Right renal cortex interstitium (tissue), 3 donors: ENCODE measurements at regions not wholly inside any gene's neighbourhood (a gene's known extent, or its start where the extent isn't known, plus 50 kb on each side); places are given as distances from the start of the nearest gene placed in this dataset.

Source experiments
- DNase-seq, 3 donors: peaks; one replicate each; pipeline ENCODE4 v3.0.0-alpha.2; 2013; ENCODE audit warnings: low read depth in 3 of 3, low spot score in 2 of 3

DNA sequence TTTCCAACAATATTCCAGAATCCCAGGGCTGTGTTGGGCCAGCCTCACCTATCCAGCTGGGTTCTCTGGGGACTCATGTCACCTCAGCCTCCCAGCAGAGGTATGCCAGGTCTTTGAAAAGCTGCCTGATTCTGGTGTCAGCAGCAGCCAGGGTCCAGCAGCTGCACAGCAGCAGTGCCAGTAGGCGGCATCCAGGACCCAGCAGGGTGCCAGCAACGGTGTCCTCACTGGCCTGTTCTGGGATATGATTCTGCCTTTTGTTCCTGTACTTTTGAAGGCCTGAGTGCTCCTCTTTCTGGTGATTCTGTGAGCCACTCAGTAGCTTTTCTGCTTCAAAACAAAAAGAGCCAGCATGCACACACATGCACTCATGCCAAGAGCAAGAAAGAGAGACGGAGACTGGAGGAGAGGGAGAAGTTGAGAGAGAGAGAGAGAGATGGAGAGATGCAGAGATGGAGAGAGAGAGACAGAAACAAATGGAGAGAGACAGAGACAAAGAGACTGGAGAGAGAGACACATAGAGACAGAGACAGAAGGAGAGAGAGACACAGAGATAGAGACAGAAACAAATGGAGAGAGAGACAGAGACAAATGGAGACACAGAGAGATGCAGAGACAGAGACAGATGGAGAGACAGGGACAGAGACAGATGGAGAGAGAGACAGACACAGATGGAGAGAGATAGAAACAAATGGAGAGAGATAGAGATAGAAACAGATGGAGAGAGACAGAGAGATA, 205.7 kb downstream of the UACA start:
- DNase-seq, result no peak

DNA sequence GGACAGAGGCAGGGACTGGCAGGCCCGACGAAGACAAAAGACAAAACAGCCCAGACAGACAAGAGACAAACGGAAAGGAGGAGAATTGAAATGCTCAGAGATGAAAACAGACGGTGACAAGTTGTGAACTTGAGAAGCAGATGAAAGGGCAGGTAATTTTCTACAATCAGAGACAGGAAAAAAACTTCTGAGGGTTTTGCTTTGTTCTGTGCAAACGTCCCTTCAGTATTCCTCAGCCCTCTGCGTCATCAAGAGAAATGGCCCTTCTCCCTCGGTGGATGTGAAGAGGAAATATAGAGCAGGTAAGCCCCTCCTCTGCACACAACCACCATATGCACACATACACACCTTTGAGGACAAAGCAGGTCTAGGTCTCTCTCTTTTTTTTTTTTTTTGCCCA, 206.6 kb downstream of the UACA start:
- DNase-seq, result no peak

DNA sequence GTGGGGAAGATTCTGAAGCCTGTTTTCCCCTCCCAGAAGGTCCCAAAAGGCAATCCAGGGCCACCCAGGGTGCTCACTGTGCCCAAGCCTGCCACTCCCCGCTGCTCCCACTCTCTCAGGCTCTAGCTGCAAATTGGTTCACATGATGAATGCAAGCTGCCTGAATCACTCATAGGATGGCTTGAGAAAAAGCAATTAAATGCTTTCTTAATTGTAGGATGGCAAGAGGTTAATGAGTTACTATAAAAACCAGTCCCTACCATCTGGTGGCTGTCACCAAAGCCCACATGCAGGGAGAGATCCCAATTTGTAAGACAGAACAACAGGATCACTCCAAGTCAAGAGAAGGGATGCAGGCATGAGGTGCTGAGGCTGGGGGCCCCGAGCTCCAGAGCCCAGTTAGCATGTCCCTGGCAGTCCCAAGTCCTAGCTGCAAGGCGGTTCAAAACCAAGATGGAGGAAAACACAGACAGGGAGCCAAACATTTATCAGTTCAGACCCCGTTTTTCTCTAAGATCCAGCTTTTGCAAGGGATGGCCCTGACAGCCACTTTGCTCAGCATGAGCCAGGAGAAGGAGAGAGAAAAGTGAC, 207.1 kb downstream of the UACA start:
- no peak for DNase-seq

DNA sequence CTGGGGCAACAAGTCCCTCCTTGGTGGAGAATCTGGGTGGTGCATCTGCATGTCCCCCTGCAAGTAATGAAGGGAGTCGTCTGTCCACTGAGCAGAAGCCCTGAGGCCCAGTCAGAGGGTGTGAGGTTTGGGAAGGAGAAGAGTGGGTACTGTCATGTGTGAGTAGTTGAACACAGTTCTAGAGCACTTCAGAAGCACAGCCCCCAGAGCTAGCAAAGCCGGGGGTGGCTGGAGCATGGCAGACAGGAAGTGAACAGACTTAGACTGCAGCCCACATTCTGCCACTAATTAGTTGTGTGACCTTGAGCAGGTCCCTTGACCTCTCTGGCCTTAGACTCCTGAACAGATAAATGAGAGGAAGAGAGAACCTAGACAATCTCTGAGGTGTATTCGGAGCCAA, 207.6 kb downstream of the UACA start:
- DNase-seq, result no peak

DNA sequence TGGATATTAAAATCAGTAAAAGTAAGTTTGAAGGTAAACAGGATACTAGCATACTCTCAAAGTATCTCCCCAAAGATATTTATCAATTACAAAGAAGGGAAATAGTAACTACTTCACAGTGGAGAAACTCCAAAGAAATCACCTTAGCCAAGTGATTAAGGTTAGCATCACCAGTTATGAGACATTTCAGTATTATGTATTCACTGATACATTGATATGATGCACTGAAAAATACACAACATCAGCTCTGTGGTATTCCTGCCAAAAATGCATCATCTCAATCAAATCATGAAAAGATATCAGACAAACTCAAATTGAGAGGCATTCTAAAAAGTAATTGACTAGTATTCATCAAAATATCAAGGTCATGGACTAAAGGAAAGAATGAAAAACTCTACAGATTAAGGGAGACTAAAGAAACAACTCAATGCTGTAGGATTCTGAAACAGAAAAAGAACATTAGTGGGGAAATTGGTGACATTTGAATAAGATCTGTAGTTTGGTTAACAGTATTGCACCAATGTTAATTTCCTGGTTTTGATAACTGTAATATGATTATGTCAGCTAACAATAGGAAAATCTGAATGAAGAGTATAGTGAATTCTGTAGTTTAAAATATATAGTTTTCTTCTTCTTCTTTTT, 215.4 kb downstream of the UACA start:
- no peak for DNase-seq

DNA sequence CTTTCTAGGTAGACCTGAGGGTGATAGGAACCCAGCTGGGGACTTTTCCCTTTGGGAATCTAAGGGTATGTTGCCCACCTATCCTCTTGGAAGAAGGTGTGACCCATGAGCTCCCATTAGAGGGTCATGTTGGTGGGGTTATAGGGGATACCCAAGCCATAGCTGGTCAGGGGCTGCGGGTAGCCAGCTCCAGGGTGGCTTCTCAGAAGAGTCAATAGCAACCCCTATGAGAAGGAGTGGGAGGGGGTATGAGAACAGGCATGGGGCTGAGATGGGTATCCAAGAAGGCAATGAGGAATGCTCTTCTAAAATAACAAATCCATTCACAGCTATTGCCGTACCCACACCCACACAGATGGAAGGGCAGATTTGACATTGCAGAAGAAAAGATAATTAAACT, 217.8 kb downstream of the UACA start:
- DNase-seq, result no peak

DNA sequence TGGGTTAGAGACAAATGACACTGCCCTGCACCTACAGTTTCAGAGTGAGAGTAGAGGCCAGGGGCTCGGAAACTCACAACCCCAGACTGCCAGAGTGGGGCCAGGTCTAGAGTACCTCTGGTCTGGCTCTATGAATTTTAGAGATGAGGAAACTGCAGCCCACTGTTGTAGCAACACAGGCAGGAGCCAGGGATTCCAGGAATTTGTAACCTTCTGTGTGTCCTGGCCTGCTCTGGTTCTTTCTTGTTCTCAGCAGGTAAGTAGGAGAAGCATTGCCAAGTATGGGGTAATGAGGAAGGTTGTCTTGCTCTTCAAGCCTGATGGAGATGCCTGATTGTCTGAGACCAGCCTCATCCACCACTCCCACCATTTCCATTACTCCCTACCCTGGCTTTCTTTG, 221.8 kb downstream of the UACA start:
- DNase-seq, result no peak

DNA sequence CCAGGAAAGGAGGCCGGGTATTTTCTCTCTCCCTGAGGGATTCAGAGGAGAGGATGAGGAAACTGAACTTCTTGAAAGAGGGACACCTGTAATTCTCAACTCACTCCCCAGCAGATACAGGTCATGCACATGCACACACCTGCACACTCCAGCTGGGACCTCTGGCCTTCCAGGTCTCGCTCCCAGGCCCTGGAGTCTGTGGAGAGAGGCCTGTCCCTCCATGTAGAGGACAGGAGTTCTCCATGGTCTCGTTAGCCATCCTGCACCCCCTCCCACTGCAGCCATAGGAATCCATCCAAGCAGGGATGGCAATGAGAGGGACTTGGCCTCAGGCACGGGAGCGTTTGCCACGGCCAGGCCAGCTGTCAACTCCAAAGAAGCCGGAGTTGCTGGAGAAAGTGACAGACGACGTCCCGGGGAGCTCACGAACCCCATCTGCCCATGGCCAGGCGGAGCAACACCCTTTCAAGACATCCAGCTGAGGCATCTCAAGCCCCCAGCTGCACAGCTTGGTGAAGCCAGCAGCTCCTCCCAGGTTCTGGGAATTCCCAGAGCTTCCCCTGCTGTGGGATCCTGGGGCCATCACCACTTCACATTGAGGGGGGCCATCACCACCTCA, 223.3 kb downstream of the UACA start:
- no peak for DNase-seq

DNA sequence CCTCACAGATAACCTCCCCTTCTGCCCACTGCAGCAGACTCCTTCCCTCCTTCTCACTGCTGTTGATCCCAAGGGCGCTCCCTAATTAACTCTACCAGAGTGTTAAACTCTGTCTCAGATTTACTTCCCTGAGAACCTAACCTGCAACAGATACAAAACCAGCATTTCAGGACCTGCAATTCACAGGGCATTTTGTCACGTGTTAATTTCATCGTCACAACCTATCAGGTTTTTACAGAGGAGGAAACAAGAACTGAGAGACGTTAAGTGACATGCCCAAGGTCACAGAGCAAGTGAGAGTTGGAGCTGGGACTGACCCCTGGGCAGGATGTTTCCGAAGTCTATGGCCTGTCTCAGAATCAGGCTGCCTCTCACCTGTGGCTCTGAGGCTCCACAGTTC, 223.9 kb downstream of the UACA start:
- no peak for DNase-seq

DNA sequence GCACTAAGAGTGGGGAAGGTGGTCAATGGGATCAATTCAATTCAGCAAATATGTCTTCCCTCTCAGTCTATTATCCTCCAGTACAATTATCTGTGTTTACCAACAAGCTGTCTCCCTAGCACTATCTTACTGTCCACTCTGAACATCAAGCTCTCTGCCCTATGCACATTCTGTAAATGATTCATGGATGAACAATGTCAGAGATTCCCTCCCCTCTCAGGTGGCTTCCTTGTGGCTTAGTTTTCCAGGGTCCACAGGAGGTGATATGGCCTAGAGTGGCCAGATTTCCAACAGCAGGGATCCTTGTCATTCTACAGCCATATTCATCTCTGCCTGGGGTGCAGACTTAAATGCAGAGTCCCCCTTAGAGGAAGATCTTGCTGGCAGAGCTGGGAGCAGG, 225.1 kb downstream of the UACA start:
- DNase-seq, result no peak

DNA sequence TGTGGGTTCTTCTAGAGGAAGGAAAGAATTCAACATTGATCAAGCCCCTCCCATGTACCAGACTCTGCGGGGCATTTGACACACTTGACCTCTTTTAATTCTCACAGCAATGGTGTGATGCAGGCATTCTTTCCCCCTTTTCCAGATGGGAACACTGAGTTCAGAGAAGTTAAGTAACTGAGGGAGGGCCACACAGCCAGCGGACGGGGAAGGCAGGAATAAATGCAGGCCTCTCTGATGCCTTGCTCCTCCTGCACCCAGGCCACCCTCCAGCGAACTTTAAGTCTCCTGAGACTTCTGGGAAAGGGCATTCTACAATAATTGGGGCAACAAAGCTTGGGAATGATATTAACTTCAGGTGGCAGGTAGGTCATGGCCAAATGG, 227.4 kb downstream of the UACA start:
- DNase-seq, result no peak

DNA sequence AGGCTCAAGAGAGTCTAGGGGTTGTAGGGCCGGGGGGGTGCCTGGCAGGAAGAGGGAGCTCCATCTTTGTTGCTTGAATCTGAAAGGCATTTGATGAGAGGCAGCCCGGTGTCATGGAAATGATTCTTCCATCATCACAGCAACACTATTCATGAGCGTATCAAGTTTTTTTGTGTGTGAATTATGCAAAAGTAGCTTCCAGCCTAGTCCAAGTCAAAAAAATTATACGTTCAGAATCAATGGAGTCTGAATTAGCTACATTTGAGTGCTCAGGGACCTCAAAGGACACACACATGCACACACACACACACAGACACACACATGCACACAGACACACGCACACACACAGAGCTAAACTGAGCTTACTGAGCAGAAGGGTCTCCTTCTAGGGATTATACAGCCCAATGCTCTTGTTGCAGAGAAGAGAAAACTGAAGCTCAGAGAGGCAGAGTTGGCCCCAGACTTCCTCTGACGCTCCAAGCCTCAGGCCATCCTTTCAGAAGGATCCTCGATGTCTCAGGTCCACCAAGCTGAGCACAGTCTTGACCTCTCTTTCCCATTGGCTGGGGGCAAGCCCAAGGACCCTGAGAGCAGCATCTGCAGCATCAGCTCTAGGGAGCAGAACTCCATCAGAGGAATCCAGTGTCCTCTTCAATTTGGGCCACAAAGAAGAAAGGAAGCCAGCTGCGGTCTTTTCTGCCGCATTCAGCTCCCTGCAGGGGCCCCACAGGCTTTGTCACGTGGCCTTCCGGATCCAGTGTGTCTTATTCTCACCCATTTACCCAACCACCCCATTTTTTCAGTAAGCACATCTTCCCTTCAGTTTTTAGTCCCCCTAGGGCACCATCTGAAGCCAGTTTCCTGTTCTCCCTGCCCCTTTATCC, 228.0 kb downstream of the UACA start:
- DNase-seq, result no peak

DNA sequence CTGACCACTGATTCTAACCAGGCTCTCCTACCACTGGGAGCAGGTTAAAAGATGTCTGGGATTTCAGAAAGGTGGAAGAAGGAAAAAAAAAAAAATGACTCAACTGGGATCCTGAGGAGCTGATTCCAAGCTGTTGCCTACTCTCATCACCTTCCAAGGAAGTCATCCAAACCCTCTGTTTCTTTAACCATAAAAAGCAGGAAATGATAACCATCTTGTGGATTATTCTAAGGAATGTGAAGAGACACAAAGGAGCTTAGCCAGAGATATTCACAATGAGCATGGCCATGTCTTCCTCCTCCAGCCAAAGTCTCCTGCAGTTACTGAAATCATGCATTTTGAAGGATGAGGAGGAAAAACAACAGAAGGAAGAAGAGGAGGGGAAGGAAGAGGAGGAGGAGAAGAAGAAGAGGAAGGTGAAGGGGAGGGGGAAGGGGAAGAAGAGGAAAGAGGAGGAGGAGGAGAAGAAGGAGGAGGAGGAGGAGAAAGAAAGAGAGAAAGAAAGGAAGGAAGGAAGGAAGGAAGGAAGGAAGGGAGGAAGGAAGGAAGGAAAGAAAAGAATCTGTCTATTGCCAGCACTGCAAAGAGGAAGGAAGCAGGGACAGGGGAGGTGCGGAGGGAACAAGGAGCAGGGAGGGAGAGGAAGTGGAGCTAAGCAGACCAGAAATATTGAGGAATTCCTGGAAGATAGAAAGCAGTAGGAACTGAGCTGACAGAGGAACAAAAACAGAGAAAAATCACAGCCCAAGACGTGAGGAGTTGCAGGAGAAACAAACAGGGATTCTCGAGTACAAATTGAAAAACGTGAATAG, 229.2 kb downstream of the UACA start:
- DNase-seq, result no peak

DNA sequence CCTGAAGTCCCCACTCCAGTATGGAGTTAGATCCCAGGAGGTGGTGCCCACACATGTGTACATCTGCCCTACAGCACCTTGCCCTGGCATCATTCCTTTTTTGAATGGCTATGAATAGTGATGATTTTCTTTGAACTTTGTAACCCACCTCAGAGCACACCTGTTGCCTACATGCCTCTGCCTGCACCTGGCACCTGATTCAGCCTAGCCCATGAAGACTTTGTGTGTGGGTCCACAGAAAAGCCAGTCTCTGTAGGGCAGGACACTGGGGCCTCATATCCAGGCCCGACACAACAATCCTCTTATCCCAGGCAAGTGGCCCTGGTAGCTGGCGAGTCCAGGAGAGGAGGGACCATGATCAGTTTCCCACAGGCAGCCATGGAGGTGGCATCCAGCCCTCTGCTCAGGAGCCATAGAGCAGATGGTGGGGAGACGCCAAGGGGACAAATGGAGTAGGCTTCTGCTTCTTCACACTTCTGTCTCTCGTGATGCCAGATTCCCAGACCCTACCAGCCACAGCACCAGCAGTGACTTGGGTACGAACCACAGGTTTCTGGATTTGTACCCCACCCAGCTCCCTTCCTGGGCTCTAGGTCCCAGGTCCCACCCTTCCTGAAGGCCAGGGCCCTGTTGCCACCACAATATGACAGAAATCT, 230.7 kb downstream of the UACA start:
- DNase-seq, result no peak

DNA sequence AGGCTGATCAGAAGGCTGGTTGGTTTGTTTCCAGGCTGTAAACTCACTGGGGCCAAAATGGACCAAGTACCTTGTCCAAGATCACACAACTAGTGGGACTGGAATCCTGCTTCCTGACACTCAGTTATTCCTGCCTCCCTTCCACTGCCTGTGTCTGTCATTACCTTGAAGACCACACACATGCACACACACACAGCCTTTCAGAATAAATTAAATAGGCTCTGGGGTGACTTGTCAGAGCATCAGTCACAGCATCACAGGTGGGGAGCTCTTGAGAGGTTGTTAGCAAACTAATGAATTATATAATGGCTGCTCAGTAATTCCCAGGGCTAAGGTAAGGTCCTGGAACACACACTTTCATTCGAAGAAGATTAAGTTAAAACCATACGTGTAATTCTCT, 231.8 kb downstream of the UACA start:
- DNase-seq, result no peak

DNA sequence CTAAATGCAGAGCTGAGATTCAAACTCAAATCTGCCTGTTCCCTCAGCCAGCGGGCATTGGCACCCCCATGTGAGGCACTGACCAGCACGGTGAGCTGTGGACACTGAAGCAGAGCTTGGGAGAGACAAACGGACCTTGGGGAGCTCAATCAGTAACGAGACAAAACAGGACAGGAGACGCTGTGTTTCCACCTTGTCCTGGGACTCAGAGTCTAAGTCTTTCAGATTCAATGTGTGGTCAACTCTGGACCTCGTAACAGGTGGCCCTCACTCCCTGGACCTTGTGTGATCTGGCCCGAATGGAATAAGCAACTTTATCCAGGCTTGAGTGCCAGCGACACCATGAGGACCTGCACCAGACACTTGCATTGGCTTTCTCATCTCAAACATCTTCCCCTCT, 232.5 kb downstream of the UACA start:
- DNase-seq, result no peak

DNA sequence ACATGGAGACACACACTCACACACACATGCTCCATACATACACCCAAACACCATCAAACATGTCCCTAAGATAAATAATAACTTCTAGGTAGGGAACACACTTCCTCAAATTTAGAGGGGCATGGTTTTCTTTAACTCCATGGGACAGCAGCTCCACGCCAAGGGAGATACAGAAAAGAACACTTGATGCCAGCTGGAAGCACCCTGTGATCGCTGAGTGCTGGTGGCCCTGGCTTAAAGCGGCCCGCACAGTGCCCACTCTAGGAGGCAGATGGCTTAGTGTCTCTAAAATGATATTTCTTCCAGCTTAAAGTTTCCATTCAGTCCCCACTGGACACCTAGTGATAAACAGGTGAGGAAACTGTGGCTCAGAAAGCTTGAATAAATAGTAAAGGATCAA, 232.9 kb downstream of the UACA start:
- DNase-seq, result no peak

DNA sequence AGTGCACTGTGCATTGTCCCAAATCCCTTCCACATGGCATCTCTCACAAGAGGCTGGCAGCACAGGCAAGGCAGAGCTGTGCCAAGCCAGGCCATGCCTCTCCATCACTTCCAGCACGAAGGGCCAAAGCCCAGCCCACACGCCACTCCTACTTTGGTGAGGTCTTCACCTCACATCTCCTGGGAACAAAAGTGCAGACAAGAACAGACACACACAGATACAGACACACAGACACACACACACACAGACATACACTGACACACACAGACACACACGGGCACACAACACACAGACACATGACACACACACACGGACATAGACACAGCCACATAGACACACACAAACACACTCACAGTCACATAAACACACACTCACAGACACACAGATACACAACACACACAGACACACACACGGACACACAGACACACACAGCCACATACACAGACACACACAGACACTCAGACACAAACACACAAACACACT, 233.3 kb downstream of the UACA start:
- no peak for DNase-seq

DNA sequence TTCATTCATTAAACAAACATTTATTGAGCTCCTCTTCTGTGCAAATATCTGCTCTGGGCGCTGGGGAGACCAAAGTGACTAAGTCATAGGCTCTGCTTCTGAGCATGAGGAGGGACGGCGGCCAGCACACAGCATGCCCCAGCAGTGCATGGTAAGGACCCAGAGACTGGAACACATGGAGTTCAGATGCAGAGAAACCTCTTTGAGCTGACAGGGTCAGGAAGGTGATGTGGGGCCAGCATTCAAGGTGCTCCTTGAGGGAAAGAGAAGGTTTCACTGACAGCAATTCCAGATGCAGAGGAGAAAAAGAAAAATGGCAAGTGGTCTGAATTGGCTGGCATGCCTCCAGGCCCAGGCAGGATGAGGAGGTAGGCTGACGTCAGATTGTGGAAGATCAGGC, 234.5 kb downstream of the UACA start:
- no peak for DNase-seq
